Thoracic aorta (tissue), 2 donors: ENCODE measurements at regions not wholly inside any gene's neighbourhood (a gene's known extent, or its start where the extent isn't known, plus 50 kb on each side); places are given as distances from the start of the nearest gene placed in this dataset.
A peak's percentile ranks its signal among the peaks of the same experiment; 100 is the strongest.

Experiments
- ATAC-seq: fragments of 150-250 bp; one replicate; pipeline ENCODE4 v1.8.0; 2017; ENCODE audit warnings: low read depth; ENCODE audit not compliant: insufficient number of reproducible peaks, low FRiP score
- DNase-seq: peaks from one replicate; pipeline ENCODE4 v3.0.0-alpha.2; 2020; ENCODE audit warnings: low spot score
- H3K27ac ChIP-seq, 2 donors: fragments of 200-600 bp; sonication (generic); 1 replicate in 1 of 2; 2 replicates in 1 of 2; pipeline ENCODE4 v1.5.1; 2016; ENCODE audit warnings: mild to moderate bottlenecking in 2 of 2, moderate library complexity in 2 of 2
- H3K27me3 ChIP-seq: fragments of 200-600 bp; sonication (generic); replicated peaks from 2 replicates; pipeline ENCODE4 v1.6.0; 2016; ENCODE audit warnings: mild to moderate bottlenecking; ENCODE audit not compliant: insufficient read depth
- H3K36me3 ChIP-seq: fragments of 200-600 bp; sonication (generic); one replicate; pipeline ENCODE4 v1.5.1; 2016
- H3K4me1 ChIP-seq, 2 donors: fragments of 200-600 bp; sonication (generic); 1 replicate in 1 of 2; 2 replicates in 1 of 2; pipeline versions ENCODE4 v1.5.1 to v1.6.0; 2016; ENCODE audit warnings: low read depth in 2 of 2, mild to moderate bottlenecking in 1 of 2; ENCODE audit not compliant: control insufficient read depth in 1 of 2
- H3K4me3 ChIP-seq: fragments of 200-600 bp; sonication (generic); 2 replicates; pipeline ENCODE4 v1.5.1; 2016; ENCODE audit warnings: mild to moderate bottlenecking
- H3K9me3 ChIP-seq: fragments of 200-600 bp; sonication (generic); 2 replicates; pipeline ENCODE4 v1.5.1; 2016
- CTCF ChIP-seq: fragments of 200-600 bp; sonication (generic); IDR thresholded peaks from one replicate; pipeline ENCODE4 v1.5.1; 2019; ENCODE audit warnings: antibody characterized with exemption

GRCh38 chr22:25404928-25405816, 159.3 kb upstream of the GRK3 start:
- peaks cover 22 to 30% of the 10 kb centered on the region in 2 donors for H3K4me1 ChIP-seq
- DNase-seq: no peak

GRCh38 chr22:25405841-25406509, 158.5 kb upstream of the GRK3 start:
- Histone ChIP-seq H3K9me3 (no peaks in the 10 kb centered on the region), H3K27me3 (no peaks in the 10 kb centered on the region), H3K4me1 (peaks cover 18 to 24% of the 10 kb centered on the region in 2 donors), H3K36me3 (no peaks in the 10 kb centered on the region), H3K27ac (peak overlapping the region; percentile 87 to 89), H3K4me3 (peak overlapping the region; percentile 76)
- DNase-seq (no peak), ATAC-seq (no peak)
- no peak for TF ChIP-seq CTCF

More at GRCh38 chr22:25404928-25405816, 159.3 kb upstream of the GRK3 start:
- H3K27ac ChIP-seq: peak overlapping the region; percentile 87 to 89
- TF ChIP-seq CTCF: no peak
- peak overlapping the region; percentile 76 for H3K4me3 ChIP-seq
- no peaks in the 10 kb centered on the region for H3K36me3 ChIP-seq
- ATAC-seq: peak; percentile 32
- H3K27me3 ChIP-seq: no peaks in the 10 kb centered on the region
- H3K9me3 ChIP-seq: no peaks in the 10 kb centered on the region

DNA sequence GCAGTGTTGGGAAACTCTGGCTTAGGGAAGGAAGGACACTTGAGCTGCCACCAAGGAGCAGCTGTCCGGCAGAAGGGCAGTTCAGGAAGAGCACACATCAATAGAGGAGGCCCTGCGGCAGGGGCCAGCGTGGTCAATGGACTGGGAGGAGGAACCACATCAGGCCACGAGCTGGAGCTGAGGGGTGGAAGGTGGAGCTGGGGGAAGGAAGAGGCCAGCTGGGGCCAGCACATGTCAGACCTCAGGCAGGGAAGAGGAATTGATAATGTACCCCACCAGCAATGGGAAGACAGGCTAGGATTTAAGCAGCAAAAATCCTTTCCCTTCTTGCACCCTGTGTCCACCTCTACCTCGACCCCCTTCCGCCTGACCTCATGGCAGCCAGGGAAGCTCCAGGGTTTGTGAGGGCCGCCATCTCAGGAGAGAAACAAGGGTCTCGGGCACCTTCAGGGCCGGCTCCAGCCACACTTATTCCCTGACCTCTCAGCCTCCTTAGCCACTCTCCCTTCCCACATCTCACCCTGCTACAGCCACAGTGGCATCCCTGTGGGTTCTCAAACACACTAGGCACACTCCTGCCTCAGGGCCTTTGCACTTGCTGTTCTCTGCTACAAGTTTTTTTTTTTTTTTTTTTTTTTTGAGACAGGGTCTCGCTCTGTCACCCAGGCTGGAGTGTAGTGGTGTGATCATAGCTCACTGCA, 157.8 kb upstream of the GRK3 start:
- Histone ChIP-seq H3K9me3 (no peaks in the 10 kb centered on the region), H3K4me3 (no peak overlapping the region), H3K4me1 (peaks cover 15 to 19% of the 10 kb centered on the region in 2 donors), H3K36me3 (no peaks in the 10 kb centered on the region), H3K27me3 (no peaks in the 10 kb centered on the region), H3K27ac (no peak overlapping the region)
- ATAC-seq (no peak), DNase-seq (no peak)
- no peak for TF ChIP-seq CTCF

DNA sequence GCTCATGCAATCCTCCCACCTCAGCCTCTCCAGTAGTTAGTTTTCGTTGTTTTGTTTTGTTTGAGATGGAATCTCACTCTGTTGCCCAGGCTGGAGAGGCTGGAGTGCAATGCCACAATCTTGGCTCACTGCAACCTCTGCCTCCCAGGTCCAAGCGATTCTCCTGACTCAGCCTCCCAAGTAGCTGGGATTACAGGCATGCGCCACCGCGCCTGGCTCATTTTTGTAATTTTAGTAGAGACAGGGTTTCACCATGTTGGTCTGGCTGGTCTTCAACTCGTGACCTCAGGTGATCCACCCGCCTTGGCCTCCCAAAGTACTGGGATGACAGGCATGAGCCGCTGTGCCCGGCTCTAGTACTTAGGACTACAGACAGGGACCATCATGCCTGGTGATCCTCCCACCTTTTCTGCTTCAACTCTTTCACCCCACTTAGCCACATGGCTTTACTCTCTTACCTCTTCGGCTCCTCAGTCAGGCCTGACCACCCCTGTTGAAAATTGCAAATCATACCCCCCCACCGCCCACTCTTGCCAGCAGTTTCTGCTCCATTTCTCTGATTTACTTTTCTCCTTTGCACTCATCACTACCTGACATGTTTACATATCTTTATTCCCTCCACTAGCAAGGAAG, 157.1 kb upstream of the GRK3 start:
- no peak overlapping the region for H3K4me3 ChIP-seq
- no peak overlapping the region for H3K27ac ChIP-seq
- no peak for DNase-seq
- H3K27me3 ChIP-seq: no peaks in the 10 kb centered on the region
- H3K4me1 ChIP-seq: peaks cover 15 to 19% of the 10 kb centered on the region in 2 donors
- no peak for TF ChIP-seq CTCF
- H3K9me3 ChIP-seq: no peaks in the 10 kb centered on the region
- ATAC-seq: no peak
- H3K36me3 ChIP-seq: no peaks in the 10 kb centered on the region
